HG02973 (cell line): ENCODE measurements at regions not wholly inside any gene's neighbourhood (a gene's known extent, or its start where the extent isn't known, plus 50 kb on each side); places are given as distances from the start of the nearest gene placed in this dataset.

ENCODE experiments used
- ATAC-seq: cut with Tn5 transposase; IDR thresholded peaks from one replicate; pipeline ENCODE4 v1.9.1; 2021; ENCODE audit warnings: moderate library complexity; ENCODE audit not compliant: unreplicated experiment

DNA sequence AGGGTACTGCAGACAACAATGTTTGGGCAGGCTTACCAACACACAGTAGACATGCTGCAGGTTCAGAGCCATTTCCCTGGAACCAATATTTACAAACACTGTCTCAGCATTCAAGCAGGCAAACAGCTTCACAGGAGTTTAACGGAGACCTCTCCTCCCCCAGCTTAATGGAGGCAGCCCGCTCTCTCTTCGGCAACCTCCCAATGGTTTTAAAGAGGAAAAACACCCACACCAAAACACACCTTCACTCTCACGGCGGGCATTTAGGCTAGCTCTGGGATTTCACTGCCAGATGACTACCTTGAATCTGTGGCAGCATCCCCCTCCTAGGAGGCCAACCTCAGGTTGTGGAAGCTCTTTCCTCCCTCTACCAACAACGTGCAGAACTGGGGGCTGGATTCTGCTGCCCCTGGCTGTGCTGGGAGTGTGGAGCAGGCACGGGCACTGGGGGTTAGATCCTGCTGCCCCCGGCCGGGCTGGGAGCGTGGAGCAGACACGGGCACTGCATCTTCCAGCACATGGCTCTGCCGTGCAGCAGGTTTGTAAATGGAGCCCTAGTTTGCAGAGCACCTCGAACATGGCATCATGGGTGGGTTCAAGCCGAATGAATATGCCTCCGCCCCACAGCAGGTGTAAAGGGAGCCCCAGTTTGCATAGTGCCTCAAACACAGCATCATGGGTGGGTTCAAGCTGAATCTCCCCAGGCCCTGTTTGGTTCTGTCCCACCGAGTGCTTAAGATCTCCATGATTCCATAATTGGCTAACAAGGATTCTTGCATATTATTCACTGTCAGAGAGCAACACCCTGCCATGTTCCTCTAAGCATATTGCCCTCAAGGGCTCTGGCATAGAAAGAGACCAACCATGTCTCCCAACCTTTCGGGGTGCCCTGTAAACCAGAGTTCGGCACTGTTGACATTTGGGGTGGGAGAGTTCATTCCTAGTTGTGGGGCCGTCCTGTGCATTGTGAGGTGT is 86.4 kb downstream of the RBFOX3 start:
- no peak for ATAC-seq

GRCh38 chr17:79522414-79522813 is 88.4 kb downstream of the RBFOX3 start:
- no peak for ATAC-seq

GRCh38 chr17:79521225-79521624 is 89.6 kb downstream of the RBFOX3 start:
- no peak for ATAC-seq

- no peak for ATAC-seq
Measured at GRCh38 chr17:79520167-79521165, 90.4 kb downstream of the RBFOX3 start.

GRCh38 chr17:79519601-79520000 is 91.2 kb downstream of the RBFOX3 start:
- no peak for ATAC-seq

- no peak for ATAC-seq
Measured at GRCh38 chr17:79518585-79519523, 92.0 kb downstream of the RBFOX3 start.

DNA sequence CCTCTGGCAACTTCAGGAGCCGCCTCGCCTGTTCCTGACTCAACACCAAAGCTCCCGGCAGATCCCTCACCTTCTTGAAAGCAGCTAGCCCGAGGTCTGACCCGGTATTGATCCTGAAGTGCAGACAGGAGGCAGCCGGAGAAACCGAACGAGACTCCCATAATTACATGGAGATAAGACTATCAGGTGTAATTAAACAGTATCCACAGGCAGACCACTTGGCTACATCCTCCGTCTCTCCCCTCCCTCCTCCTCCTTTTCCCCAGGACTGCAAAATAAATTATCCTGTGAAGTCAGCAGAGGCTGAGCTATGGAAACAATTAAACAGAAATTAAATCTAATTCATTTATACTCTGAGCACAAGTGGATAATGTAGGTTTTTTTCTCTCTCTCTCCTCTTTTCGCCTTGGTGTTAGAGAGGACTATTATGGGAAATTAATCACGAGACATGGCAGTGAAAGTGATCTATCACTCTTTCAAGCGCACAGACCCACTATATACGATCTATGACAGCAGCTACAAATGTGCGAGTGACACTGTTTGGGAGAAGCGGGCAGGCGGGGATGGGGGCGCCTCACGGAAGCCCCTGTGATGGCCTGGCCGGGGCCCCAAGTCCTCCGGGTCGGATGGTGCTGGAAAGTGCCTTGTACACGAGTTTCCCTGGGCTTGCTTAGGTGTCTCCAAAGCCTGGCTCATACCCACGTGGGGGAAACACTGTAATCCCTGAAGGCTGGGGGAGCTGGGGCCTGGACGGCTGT is 92.8 kb downstream of the RBFOX3 start:
- no peak for ATAC-seq

- ATAC-seq: no peak
Measured at GRCh38 chr17:79515646-79516571, 94.9 kb downstream of the RBFOX3 start.

- no peak for ATAC-seq
Measured at GRCh38 chr17:79515110-79515509, 95.7 kb downstream of the RBFOX3 start.

DNA sequence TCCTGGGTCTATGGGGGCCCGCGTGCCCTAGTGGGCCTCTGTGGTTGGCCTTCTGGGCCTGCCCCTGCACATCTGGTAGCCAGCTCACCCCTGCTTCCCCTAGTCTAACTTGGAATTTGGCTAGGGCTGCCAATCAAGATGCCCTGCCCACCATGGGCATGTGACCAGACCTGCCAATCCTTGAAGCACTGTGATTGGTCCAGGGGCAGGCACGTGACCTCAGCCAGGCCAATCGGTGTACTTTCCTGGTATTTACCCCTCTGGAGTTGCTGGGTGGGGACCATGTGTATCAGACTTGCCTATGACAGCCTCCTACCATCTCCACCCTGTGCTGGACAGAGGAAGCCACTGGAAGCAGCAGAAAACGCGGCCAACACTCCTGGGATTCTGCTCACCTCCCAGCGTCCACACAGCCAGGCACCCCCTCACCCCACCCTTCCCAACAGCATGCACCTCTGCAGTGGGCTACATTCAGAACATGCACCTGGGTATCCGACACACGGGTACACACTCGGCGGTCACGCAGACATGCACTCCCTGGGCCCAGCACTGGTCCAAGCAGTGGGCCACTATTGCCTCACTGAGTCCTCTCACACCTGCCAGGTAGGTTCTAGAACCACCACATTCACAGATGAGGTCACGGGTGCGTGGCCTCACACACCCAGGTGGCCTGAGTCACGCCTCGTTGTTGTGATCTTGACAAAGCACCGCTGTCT is 96.9 kb downstream of the RBFOX3 start:
- ATAC-seq: no peak

DNA sequence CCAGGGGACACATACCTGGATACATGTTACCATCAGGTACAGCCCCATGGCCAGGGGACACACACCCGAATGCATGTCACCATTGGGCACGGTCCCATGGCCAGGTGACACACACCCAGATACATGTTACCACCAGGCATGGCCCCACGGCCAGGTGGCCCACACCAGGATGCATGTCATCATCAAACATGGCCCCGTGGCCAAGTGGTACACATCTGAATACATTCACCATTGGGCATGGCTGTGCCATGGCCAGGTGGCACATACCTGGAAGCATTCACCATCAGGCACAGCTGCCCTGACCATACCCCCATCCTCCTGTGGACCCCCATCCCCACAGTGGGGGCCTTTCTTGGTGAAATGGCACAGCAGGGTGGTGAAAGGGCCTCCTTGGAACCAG is 97.6 kb downstream of the RBFOX3 start:
- no peak for ATAC-seq

GRCh38 chr17:79511471-79511870 is 99.4 kb downstream of the RBFOX3 start:
- no peak for ATAC-seq

- ATAC-seq: no peak
Measured at GRCh38 chr17:79510071-79510470, 100.8 kb downstream of the RBFOX3 start.

- no peak for ATAC-seq
Measured at GRCh38 chr17:79509490-79509889, 101.4 kb downstream of the RBFOX3 start.

DNA sequence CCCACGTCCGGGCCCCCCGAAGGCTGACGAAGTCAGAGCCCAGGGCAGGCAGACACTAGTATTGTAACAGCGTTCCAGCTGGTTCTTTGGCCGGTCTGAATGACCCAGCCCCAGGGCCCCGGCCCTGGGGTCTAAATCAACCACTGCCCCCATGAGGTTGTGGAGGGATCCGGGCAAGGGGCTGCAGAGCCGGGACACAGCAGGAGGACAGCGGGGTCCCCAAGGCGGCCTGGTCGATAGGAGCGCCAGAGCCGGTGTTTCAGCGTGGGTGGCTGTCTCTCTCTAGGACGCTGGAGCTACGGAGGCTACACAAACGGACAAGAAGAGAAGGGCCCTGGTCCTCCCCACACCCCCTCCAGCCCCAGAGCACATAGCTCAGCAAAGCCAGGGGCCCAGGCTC is 101.8 kb downstream of the RBFOX3 start:
- no peak for ATAC-seq

GRCh38 chr17:79508291-79508716 is 102.5 kb downstream of the RBFOX3 start:
- ATAC-seq: no peak

DNA sequence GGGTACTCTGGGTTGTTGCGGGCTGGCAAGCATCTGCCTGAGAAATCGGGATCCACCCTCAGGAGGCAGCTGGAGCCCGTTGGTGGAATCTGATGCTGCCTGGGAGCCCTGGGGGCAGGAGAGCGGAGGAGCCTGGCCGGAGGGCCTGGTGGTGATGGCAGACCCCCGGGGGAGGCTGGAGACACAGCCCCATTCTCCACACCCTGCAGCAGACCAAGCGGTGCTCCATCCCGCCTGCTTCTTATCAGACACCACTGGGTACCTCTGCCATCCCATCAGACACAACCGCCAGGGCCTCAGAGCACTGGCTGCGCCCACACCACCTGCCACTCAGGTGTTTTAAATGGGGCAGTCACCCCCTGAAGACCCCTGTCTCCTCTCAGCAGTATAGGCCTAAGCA is 103.9 kb downstream of the RBFOX3 start:
- no peak for ATAC-seq
